SK-N-SH (cell line): ENCODE measurements at regions not wholly inside any gene's neighbourhood (a gene's known extent, or its start where the extent isn't known, plus 50 kb on each side); places are given as distances from the start of the nearest gene placed in this dataset.

ENCODE experiments used
- CTCF ChIA-PET: fragments of 300-600, 350-600 bp; formaldehyde crosslinking; extraction: SDS; loops from one replicate; lab custom pipeline; 2021; lab: Yijun Ruan, JAX
- POLR2A ChIA-PET: fragments of 350-600 bp; sonication (Branson Sonifier 250); formaldehyde crosslinking; extraction: SDS; loops from one replicate; lab custom pipeline; 2020; ENCODE audit warnings: antibody characterized with exemption, inconsistent platforms; lab: Yijun Ruan, JAX
- DNase-seq: peaks from one replicate; pipeline ENCODE4 v3.0.0; 2012
- H2AFZ ChIP-seq: fragments of 200-600 bp; sonication (generic); 2 replicates; pipeline ENCODE4 v1.8.1; 2016; ENCODE audit warnings: antibody characterized with exemption, mild to moderate bottlenecking, low read depth
- H3F3A ChIP-seq: fragments of 200-600 bp; sonication (generic); replicated peaks from 2 replicates; pipeline ENCODE3; 2016; ENCODE audit warnings: antibody characterized with exemption, mild to moderate bottlenecking; ENCODE audit not compliant: insufficient read depth
- H3K27ac ChIP-seq, 2 experiments: fragments of 200-500 bp in 1 of 2; fragments of 200-600 bp in 1 of 2; sonication (Bioruptor generic) in 1 of 2; sonication (generic), shearing (Covaris generic) in 1 of 2; 2 replicates each; pipeline versions ENCODE4 v1.5.1 to v1.6.1; 2014 to 2016; ENCODE audit warnings: low read depth in 2 of 2, inconsistent platforms in 1 of 2, low read length in 1 of 2, mild to moderate bottlenecking in 1 of 2, mixed read lengths in 1 of 2
- H3K27me3 ChIP-seq: fragments of 200-600 bp; sonication (generic), shearing (Covaris generic); 2 replicates; pipeline ENCODE4 v1.6.1; 2016; ENCODE audit warnings: mixed run types; ENCODE audit not compliant: insufficient read depth
- H3K36me3 ChIP-seq, 2 experiments: fragments of 200-500 bp in 1 of 2; fragments of 200-600 bp in 1 of 2; sonication (Bioruptor generic) in 1 of 2; sonication (generic) in 1 of 2; replicated peaks in 1 of 2; 2 replicates each; pipeline versions ENCODE3 to v1.5.1; 2014 to 2016; ENCODE audit warnings: low read length in 1 of 2, mild to moderate bottlenecking in 1 of 2; ENCODE audit not compliant: insufficient read depth in 2 of 2, control insufficient read depth in 1 of 2
- H3K4me1 ChIP-seq, 2 experiments: fragments of 200-500 bp in 1 of 2; fragments of 200-600 bp in 1 of 2; sonication (Bioruptor generic) in 1 of 2; sonication (generic), shearing (Covaris generic) in 1 of 2; 2 replicates each; pipeline versions ENCODE4 v1.5.1 to v1.6.1; 2014 to 2016; ENCODE audit warnings: low read depth in 1 of 2, low read length in 1 of 2, mixed run types in 1 of 2; ENCODE audit not compliant: insufficient read depth in 2 of 2, control insufficient read depth in 1 of 2
- H3K4me2 ChIP-seq: fragments of 200-600 bp; sonication (generic), shearing (Covaris generic); 2 replicates; pipeline ENCODE4 v1.6.1; 2017; ENCODE audit warnings: mixed run types
- H3K4me3 ChIP-seq, 2 experiments: fragments of 200-500 bp in 1 of 2; fragments of 200-600 bp in 1 of 2; sonication (Bioruptor generic) in 1 of 2; sonication (generic), shearing (Covaris generic) in 1 of 2; 2 replicates each; pipeline versions ENCODE4 v1.5.1 to v1.8.1; 2014 to 2016; ENCODE audit warnings: low read depth in 2 of 2, inconsistent platforms in 1 of 2, low read length in 1 of 2, mild to moderate bottlenecking in 1 of 2, mixed read lengths in 1 of 2, moderate library complexity in 1 of 2
- H3K79me2 ChIP-seq: fragments of 200-600 bp; sonication (generic); 2 replicates; pipeline ENCODE4 v1.8.1; 2017; ENCODE audit warnings: mild to moderate bottlenecking; ENCODE audit not compliant: insufficient read depth
- H3K9ac ChIP-seq: fragments of 200-600 bp; sonication (generic); 2 replicates; pipeline ENCODE4 v1.6.1; 2017; ENCODE audit warnings: mixed run types
- H3K9me2 ChIP-seq: fragments of 200-600 bp; sonication (generic); 2 replicates; pipeline ENCODE4 v1.6.1; 2017; ENCODE audit warnings: mixed run types
- H3K9me3 ChIP-seq: fragments of 200-600 bp; sonication (generic); 2 replicates; pipeline ENCODE4 v1.6.1; 2017; ENCODE audit warnings: mixed run types, mild to moderate bottlenecking, moderate library complexity
- H4K20me1 ChIP-seq: fragments of 200-600 bp; sonication (generic); 2 replicates; pipeline ENCODE4 v1.6.1; 2017; ENCODE audit warnings: mild to moderate bottlenecking, mixed run types; ENCODE audit not compliant: insufficient read depth
- CHD2 ChIP-seq: fragments of 150-350 bp; IDR thresholded peaks from 2 replicates; pipeline ENCODE4 v1.6.1; 2018; ENCODE audit warnings: low read length; ENCODE audit not compliant: partially characterized antibody
- EZH2phosphoT487 ChIP-seq: fragments of 200-600 bp; sonication (generic); IDR thresholded peaks from 2 replicates; pipeline ENCODE4 v1.6.1; 2017; ENCODE audit warnings: low read depth, mixed run types, mild to moderate bottlenecking, antibody characterized with exemption, moderate library complexity, borderline replicate concordance
- FOXJ3 ChIP-seq: sonication (generic); formaldehyde crosslinking; IDR thresholded peaks from 2 replicates; pipeline ENCODE4 v1.5.1; 2020; ENCODE audit warnings: mild to moderate bottlenecking, missing genetic modification reagents
- FOXM1 ChIP-seq: IDR thresholded peaks from 2 replicates; pipeline ENCODE4 v1.4.0; 2012; ENCODE audit warnings: low read depth, mild to moderate bottlenecking
- GABPA ChIP-seq: IDR thresholded peaks from 2 replicates; pipeline ENCODE4 v1.4.0; 2012; ENCODE audit warnings: low read depth, mild to moderate bottlenecking
- GATA2 ChIP-seq: sonication (generic); formaldehyde crosslinking; IDR thresholded peaks from 2 replicates; pipeline ENCODE4 v1.5.0; 2020; ENCODE audit warnings: mild to moderate bottlenecking, missing genetic modification reagents
- IRF3 ChIP-seq: fragments of 150-350 bp; IDR thresholded peaks from 2 replicates; pipeline ENCODE4 v1.6.1; 2016; ENCODE audit warnings: mild to moderate bottlenecking, low read depth, low read length
- JUND ChIP-seq: IDR thresholded peaks from 2 replicates; pipeline ENCODE4 v1.4.0; 2012
- MAX ChIP-seq: IDR thresholded peaks from 2 replicates; pipeline ENCODE4 v1.4.0; 2012; ENCODE audit warnings: low read depth
- MEF2A ChIP-seq: IDR thresholded peaks from 2 replicates; pipeline ENCODE4 v1.4.0; 2012; ENCODE audit warnings: low read depth, borderline replicate concordance
- MXI1 ChIP-seq: IDR thresholded peaks from 2 replicates; pipeline ENCODE4 v1.6.1; 2012; ENCODE audit warnings: mild to moderate bottlenecking, low read depth, low read length, improper control_type of control experiment
- NFIC ChIP-seq: IDR thresholded peaks from 2 replicates; pipeline ENCODE4 v1.4.0; 2012; ENCODE audit warnings: borderline replicate concordance
- NRF1 ChIP-seq: IDR thresholded peaks from 2 replicates; pipeline ENCODE4 v1.6.1; 2012; ENCODE audit warnings: low read depth, mild to moderate bottlenecking, low read length
- PBX3 ChIP-seq: IDR thresholded peaks from 2 replicates; pipeline ENCODE4; 2012
- POLR2AphosphoS5 ChIP-seq: IDR thresholded peaks from 2 replicates; pipeline ENCODE4 v1.6.1; 2012; ENCODE audit warnings: low read depth, low read length
- SMC3 ChIP-seq: IDR thresholded peaks from 2 replicates; pipeline ENCODE4 v1.6.1; 2012; ENCODE audit warnings: low read depth, low read length, improper control_type of control experiment
- TAF1 ChIP-seq: IDR thresholded peaks from 2 replicates; pipeline ENCODE4 v1.6.1; 2012; ENCODE audit warnings: low read depth, mild to moderate bottlenecking, low read length, moderate library complexity, borderline replicate concordance
- TCF12 ChIP-seq: IDR thresholded peaks from 2 replicates; pipeline ENCODE4 v1.4.0; 2012
- USF2 ChIP-seq: fragments of 150-350 bp; IDR thresholded peaks from 2 replicates; pipeline ENCODE4 v1.6.1; 2017; ENCODE audit warnings: antibody characterized with exemption, low read length, low read depth, borderline replicate concordance
- YY1 ChIP-seq: IDR thresholded peaks from 2 replicates; pipeline ENCODE4 v1.4.0; 2012; ENCODE audit warnings: low read depth, mild to moderate bottlenecking
- WGBS: methylation state at CpG from one replicate; pipeline ENCODE4 v1.1.6; 2017; ENCODE audit warnings: low lambda C conversion rate; 5-methylcytosine and 5-hydroxymethylcytosine counted together
- TF ChIP-seq, protein P1 (sequence below): fragments of 200-600 bp; sonication (generic); IDR thresholded peaks from 2 replicates; pipeline ENCODE4 v1.6.1; 2017; ENCODE audit warnings: antibody characterized with exemption, mild to moderate bottlenecking, moderate library complexity
- TF ChIP-seq, protein P2 (sequence below): IDR thresholded peaks from 2 replicates; pipeline ENCODE4 v1.4.0; 2012; ENCODE audit warnings: low read depth, borderline replicate concordance

GRCh38 chr7:118671149-118671548, 446.6 kb downstream of the ANKRD7 start:
- H3K4me3 ChIP-seq, result no peak overlapping the region
- no peak overlapping the region for H2AFZ ChIP-seq
- no peak overlapping the region; a peak in 1 of 4 replicates for H3K27ac ChIP-seq
- peaks cover 0 to 4% of the 10 kb centered on the region in 2 experiments; a peak in 2 of 4 replicates for H3K4me1 ChIP-seq
- H4K20me1 ChIP-seq, result no peaks in the 10 kb centered on the region
- CTCF ChIA-PET, result interaction anchor here (1.5 to 2.2 kb wide), 2 partner anchors 10 to 12 kb away, joined by 6 to 7 read pairs; no protein-coding TSS in a partner anchor
- H3K9ac ChIP-seq, result no peak overlapping the region
- POLR2A ChIA-PET, result no interaction called here
- DNase-seq, result no peak
- 44% methylated on average over 4 of the region's 4 CpGs for WGBS
- H3K79me2 ChIP-seq, result no peaks in the 10 kb centered on the region
- no peaks in the 10 kb centered on the region for H3K36me3 ChIP-seq
- TF ChIP-seq NFIC (no peak), NRF1 (no peak), FOXJ3 (no peak), MAX (no peak), TCF12 (no peak), SMC3 (no peak), FOXM1 (no peak), GATA2 (CRISPR knock-in tag) (no peak), YY1 (no peak), PBX3 (no peak), EZH2phosphoT487 (no peak), MXI1 (no peak), GABPA (no peak), MEF2A (no peak)
- TF ChIP-seq, protein P1, sequence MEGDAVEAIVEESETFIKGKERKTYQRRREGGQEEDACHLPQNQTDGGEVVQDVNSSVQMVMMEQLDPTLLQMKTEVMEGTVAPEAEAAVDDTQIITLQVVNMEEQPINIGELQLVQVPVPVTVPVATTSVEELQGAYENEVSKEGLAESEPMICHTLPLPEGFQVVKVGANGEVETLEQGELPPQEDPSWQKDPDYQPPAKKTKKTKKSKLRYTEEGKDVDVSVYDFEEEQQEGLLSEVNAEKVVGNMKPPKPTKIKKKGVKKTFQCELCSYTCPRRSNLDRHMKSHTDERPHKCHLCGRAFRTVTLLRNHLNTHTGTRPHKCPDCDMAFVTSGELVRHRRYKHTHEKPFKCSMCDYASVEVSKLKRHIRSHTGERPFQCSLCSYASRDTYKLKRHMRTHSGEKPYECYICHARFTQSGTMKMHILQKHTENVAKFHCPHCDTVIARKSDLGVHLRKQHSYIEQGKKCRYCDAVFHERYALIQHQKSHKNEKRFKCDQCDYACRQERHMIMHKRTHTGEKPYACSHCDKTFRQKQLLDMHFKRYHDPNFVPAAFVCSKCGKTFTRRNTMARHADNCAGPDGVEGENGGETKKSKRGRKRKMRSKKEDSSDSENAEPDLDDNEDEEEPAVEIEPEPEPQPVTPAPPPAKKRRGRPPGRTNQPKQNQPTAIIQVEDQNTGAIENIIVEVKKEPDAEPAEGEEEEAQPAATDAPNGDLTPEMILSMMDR, result no peak
- TF ChIP-seq, protein P2, sequence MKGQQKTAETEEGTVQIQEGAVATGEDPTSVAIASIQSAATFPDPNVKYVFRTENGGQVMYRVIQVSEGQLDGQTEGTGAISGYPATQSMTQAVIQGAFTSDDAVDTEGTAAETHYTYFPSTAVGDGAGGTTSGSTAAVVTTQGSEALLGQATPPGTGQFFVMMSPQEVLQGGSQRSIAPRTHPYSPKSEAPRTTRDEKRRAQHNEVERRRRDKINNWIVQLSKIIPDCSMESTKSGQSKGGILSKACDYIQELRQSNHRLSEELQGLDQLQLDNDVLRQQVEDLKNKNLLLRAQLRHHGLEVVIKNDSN, result no peak
- TF ChIP-seq, all 33 proteins: peak for 0
- Histone ChIP-seq H3K27me3 (no peaks in the 10 kb centered on the region), H3K9me2 (no peaks in the 10 kb centered on the region), H3K4me2 (no peak overlapping the region), H3K9me3 (no peaks in the 10 kb centered on the region), H3F3A (no peaks in the 10 kb centered on the region)

- CTCF ChIA-PET, result interaction anchor here (1.2 kb wide), 1 partner anchor 18 kb away, joined by 3 read pairs; no protein-coding TSS in a partner anchor
- H3K9me2 ChIP-seq, result no peaks in the 10 kb centered on the region
- H3K4me1 ChIP-seq, result no peaks in the 10 kb centered on the region; a peak in 1 of 4 replicates
- no peaks in the 10 kb centered on the region for H3K79me2 ChIP-seq
- POLR2A ChIA-PET, result no interaction called here
- no peaks in the 10 kb centered on the region for H3F3A ChIP-seq
- no peak for DNase-seq
- no peaks in the 10 kb centered on the region for H3K9me3 ChIP-seq
- no peak overlapping the region for H3K4me3 ChIP-seq
- no peak overlapping the region for H3K27ac ChIP-seq
- H2AFZ ChIP-seq, result no peak overlapping the region
- H3K4me2 ChIP-seq, result no peak overlapping the region
- no peaks in the 10 kb centered on the region for H3K27me3 ChIP-seq
- no peaks in the 10 kb centered on the region for H3K36me3 ChIP-seq
- H3K9ac ChIP-seq, result no peak overlapping the region
- H4K20me1 ChIP-seq, result no peaks in the 10 kb centered on the region
- TF ChIP-seq NFIC (no peak), POLR2AphosphoS5 (no peak), CHD2 (no peak), TAF1 (no peak), MAX (no peak), MXI1 (no peak), JUND (no peak), FOXM1 (no peak), USF2 (no peak), IRF3 (no peak), NRF1 (no peak)
- TF ChIP-seq, protein P2, result no peak
Observed at GRCh38 chr7:118684796-118685195, 460.3 kb downstream of the ANKRD7 start.
